ENCODE measurements at regions not wholly inside any gene's neighbourhood (a gene's known extent, or its start where the extent isn't known, plus 50 kb on each side); places are given as distances from the start of the nearest gene placed in this dataset.

DNA sequence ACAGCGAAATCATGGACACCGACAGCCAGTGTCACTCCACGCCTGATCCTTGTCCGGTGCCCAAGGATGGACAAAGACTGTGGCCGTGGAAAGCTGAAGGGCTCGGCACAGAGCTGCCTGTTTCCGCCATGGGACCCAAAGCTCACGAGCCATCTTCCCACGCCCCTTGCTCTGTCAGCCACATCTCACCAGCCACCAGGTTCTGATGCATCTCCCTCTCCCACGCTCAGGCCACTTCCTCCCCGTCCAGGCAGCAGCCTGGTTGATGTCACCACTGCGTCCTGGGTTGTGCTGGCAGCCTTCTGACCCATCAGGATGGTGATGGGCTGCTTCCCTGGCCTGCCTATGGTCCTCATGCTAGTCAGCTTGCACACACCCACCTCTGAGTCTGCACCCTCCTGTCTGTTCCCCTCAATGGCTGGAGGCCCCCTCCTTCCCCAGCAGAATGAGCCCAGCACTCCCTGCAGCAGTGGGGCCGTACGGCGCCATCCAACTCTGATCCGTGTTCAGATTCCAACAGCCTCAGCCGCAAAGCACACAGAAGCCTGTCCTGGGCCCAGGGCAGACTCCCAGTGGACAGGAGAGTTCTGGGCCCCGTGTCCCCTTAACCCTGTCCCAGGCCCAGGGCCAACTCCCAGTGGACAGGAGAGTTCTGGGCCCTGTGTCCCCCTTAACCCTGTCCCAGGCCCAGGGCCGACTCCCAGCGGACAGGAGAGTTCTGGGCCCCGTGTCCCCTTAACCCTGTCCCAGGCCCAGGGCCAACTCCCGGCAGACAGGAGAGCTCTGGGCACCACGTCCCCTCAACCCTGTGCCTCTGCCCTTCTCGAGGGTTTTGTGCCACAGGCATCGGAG, 259.5 kb downstream of the BRD1 start:
- no peak for DNase-seq (ENCODE audit: low spot score)

DNA sequence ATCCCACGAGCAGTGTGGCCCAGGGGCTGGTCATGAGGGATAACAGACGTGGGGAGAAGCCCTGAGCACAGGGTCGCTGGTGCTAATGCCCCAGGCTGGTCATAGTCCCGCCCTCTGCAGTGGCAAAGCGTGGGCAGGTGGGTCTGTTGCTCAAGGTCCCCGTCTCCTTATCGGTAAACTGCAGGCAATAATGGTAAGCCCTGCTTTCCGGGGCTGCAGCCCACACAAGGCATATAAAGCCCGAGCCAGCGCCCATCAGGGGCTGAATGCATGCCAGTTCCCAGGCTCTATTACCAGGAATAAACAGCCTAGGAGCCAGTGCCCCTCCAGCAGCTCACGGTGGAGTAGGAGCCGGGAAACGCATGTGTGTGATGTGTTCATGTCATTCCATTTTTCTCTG, 261.0 kb downstream of the BRD1 start:
- no peak for DNase-seq (ENCODE audit: low spot score)

DNA sequence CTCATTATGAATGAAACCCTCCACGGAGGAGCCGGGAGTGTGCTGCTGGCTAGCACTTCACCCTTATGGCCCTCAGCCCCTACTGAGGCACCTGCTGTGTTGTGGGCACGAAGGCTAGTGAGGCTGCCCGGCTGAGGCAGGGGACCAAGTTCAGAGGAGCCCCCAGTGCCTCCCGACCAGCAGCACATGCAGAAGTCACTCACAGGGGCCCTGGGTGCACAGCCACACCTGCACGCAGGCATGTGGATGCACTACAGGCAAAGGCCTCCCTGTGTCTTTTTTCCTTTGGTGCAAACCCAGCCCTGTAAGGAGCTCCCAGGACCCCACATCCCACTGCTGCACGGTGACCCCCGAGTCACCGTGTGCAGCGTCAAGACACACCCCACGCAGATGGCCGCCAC, 261.5 kb downstream of the BRD1 start:
- DNase-seq (ENCODE audit: low spot score) = no peak

DNA sequence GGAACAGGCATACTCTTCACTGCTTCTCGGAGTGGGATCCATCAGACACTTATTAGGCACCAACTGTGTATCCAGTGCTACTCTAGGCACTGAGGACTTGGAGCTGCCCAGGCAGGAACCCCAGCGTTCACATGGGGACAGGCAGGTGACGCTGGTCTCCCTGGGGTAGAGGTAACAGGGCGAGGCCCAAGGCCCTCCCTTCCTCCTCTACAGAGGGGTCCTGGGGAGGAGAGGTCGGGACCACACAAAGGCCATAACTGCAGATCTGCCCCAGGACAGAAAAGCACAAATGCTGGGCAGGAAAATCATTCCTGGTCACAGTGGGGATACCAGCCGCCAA, 262.2 kb downstream of the BRD1 start:
- no peak for DNase-seq (ENCODE audit: low spot score)

DNA sequence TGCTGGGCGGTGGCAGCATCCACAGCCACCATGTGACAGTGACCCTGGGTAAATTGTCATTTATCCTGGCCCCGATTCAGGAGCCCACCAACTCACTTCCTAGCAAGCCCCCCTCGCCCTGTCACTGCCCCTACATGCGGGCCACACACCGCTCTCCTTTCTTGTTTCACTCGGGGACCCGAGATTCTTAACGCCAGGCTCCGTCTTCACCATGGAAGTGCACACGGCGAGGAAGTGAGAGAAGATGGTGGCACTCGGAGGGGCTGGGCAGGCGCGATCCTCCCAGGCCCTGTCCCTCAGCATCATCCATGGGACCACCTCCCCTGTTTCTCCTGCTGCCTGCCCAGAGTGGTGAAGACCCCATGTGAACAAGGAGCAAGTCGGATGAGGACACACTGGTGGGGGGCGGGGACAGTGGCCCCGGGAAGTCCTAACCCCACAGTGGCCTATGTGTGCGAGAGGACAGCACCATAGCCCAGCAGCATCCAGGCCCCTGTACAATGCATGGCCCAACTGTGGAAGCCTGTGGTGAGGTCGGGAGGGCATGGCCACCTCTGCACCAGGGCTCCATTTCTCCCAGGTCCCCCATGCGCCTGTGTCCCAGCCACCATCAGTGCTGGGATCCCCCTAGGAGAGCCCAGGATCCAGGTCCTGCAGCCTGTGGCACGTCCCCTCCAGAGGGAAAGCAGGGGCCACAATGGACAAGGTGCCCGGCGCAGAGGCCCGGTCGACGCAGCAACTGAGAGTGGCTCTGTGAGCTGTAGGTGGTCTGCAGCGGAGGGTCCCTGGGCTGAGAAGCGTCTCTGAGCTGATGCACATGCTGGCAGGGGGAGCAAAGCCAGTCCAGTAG, 262.8 kb downstream of the BRD1 start:
- no peak for DNase-seq (ENCODE audit: low spot score)

DNA sequence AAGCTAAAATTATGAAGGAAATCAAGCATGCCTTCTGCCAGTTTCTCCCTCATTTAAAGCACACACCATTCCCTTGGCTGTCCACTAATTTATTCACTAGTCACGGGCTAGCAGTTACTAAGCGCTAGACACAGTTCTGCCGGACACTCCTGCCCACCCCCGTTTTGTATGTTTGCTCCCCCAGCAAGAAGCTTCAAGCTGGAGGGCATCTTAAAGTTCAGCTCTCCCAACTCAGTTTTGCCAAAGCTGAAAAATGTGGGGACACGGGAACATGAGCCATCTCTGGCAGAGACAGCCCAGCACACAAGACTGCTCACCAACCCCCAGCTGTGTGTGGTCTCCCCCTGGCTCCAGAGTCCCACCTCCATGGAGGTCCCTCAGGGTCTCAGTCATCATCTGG, 263.6 kb downstream of the BRD1 start:
- DNase-seq (ENCODE audit: low spot score) = no peak

DNA sequence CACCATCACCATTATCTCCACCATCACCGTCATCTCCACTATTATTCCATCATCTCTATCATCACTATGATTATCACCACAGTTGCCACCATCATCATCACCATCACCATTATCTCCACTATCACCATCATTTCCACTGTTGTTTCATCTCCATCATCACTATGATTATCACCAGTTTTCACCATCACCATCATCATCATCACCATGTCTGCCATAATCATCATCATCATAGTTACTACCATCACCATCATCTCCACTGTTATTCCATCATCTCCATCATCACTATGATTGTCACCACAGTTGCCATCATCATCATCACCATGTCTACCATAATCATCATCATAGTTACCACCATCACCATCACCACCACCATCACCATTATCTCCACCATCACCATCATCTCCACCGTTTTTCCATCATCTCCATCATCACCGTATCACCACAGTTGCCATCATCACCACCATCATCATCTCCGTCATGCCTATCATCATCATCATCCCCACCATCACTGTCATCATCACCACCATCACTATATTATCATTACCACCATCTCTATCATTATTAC, 264.9 kb downstream of the BRD1 start:
- DNase-seq (ENCODE audit: low spot score) = no peak

DNA sequence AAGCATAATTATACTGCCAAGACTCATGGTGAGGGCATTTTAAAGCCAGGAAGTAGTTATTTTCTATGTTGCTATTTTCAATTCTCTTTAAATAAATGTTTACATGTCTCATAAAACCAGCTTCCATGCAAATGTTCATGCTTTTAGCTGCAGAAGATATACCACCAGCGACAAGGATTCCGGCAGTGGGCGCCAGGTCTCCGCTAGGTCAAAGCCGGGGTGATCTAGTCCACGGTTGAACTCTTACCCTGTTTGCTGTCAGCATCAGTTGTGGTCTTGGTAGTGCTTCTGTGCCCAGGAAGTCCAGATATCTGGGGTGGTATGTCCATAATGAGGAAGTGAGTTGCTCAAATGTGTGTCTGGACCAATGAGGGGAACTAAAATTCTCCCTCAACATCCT, 265.7 kb downstream of the BRD1 start:
- no peak for DNase-seq (ENCODE audit: low spot score)

DNA sequence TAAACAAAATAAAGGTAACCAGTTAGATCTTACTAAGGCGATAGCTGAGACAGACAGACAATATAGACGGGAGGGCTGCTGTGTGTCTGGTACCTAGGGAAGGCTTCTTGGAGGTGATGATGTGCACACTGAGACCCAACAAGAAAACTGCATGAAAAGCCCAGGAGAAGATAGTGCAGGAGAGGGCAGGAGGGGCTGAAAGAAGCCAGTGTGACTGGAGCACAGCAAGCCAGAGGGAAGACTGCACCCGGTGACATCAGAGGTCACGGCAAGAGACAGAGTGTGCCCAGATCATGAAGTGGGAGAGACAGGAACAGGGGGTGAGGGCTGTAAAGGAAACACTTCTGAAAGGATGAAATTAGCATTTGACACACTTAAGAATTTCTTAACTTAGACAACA, 266.3 kb downstream of the BRD1 start:
- DNase-seq (ENCODE audit: low spot score) = no peak

DNA sequence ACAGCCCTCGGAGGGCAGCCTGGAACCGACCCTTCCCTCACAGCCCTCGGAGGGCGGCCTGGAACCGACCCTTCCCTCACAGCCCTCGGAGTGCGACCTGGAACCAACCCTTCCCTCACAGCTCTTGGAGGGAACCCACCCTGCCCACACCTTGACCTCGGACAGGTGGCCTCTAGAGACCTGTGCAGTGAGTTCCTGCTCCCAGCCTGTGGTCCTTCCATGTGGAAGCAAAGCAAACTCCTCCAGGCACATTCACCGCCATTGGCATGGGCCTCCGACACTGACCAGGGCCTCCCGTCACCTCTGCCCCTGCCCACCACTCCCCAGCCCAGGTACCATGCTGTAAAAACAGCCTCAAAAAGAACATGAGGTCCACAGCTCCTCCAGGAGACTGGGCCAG, 272.1 kb downstream of the BRD1 start:
- no peak for DNase-seq (ENCODE audit: low spot score)

DNA sequence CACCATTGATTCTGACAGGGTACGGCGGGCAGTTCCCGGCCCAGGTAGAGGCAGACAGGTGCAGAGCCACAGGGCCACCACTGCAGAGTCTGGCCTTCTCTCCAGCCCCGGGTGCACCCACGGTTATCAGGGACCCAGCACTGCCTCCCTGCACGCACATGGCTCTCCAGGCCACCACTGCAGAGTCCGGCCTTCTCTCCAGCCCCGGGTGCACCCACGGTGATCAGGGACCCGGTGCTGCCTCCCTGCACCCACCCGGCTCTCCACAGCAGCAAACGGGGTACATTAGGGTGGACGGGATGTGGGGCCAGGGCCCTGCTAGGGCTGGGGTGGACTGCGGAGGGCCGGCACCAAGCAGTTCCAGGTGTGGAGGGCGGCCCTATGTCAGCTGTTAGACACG, 272.9 kb downstream of the BRD1 start:
- no peak for DNase-seq (ENCODE audit: low spot score)

DNA sequence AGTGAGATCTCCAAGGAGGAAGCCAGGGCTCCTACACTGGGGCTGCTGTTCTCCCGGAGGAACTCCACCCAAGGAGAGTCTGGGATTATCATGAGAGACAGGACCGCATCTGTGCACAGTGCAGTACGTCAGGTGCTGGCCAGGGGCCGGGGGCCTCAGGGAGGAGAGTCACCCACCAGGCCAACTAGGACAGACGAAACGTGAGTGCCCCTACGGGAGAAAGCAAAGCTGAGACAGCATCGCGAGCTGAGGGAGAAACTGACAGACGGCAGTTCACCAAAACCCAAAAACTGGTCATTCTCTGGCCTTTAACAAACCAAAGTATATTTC, 273.4 kb downstream of the BRD1 start:
- DNase-seq (ENCODE audit: low spot score) = no peak

DNA sequence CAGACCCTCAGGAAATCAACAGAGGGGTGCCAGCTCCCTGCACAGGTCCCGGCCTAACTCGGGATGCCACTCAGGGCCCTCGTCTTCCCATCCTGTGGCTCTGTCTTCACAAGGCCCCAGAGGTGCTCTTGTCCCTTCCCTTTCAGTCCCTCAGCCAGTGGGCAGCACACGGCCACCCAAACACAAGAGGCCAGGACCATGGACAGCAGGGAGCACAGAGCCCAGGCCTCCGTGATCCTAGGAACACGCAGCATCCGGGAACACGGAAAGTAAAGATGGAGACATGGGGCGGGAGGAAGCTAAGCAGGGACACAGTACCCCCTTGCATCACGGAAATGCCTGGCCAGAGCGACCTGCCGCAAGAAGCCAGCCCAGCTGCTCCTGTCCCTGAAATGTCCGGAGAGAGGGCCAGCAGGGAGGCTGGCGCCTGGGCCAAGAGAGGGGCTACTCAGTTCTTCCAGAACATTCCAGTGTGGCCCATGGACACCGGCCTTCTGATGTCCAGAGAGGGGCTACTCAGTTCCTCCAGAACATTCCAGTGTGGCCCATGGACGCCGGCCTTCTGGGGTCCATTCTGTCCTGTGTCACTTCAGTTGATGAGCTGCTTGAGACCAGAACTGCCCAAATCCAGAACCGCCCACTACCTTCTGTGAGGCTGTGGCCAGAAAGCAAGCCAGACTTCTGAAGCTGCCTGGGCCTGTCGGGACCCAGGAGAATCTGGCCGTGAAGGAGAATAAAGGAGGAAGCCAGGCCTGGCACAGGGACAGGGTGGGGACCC, 274.0 kb downstream of the BRD1 start:
- DNase-seq (ENCODE audit: low spot score) = no peak

DNA sequence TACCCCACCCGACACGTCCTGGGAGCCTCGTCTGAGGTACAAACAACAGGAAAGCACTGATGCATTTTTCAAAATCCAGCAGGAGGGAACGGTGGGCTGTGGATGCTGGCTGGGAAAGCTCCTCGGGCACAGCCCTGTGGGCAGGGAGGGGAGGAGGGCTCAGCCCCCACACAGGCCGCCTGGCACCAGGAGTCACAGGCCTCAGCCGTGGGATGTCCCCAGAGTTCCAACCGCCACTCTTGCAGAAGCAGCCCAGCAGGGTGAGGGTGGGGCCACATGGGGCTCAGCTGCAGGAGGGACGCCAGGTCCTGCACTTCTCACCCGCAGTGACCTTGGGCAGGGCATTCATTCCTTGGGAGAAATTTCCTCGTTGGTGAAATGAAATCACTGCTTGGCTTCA, 274.6 kb downstream of the BRD1 start:
- DNase-seq (ENCODE audit: low spot score) = no peak

DNA sequence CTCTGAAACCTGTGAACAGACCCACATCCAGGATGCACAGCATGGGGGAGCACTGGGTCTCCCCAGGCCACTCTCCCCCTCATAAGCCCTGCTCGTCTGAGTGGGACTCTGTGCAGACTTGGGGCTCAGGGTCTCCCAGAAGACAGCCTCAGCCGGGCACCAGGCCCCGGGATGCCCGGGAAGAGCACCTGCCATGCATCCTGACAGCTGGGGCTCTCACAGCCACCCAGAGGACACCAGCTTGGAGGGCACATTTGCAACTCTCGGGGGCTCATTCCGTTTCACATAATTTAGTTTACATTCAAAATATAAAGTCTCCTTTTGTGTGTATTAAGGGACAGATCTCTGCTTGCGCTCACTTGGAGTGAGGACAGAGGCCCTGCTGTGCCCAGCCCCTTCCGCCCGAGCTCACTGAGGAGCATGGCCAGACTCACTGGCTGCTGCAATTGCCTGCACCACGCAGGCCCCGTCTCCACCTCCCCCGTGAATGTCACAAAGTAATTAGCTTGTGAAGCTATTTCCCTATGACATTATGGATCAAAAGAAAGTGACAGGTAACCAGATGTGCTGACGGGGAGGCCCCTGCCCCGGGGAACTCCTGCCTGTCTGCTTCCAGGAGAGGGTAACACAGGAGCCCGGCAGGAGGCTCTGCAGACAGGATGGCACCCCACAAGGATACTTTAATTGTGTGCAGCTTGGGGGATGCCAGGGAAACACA, 275.6 kb downstream of the BRD1 start:
- DNase-seq (ENCODE audit: low spot score) = no peak

DNA sequence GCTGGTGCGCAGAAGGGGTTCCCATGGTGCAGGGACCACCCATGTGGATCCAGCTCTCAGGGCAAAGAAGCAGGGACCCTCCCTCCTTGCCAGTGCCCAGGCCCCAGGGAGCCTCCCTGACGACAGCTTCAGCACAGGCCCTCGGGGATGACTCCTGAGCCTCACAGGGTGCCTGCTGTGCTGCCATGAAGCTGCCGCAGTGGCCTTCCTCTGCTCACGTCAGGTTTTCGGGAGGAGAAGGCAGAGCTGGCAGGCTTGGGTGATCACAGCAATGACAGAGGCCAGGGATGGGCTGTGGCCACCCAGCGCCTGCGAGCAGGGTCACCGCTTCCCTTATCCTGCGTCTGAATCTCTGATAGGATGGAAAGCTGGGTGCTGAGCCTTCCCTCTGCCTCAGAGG, 276.2 kb downstream of the BRD1 start:
- DNase-seq (ENCODE audit: low spot score) = no peak

DNA sequence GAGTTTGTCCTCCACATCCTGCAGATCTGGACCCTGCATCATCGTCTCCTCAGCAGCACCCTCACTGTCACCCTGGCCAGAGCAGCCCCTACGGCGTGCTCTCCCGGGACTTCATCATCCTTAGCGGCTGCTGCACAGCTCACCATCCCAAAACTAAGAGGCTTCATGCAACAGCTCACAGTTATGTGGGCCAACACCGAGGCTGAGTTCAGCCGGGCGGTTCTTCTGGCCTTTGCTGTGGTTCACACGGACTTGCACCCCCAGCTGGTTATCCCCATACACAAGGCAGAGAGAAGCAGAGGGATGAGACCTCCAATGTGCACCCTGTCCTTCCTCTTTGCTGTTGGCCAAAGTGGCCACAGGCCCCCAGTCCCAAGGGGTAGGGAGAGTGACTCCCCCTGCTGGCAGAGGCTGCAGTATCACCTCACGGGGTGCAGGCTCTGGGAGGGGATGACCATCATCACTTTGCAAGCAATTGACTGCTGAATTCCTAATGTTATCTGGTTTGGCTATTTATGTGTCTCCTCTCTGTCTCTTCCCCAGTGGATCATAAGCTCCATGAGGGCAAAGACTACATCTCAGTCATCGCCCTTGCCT, 276.8 kb downstream of the BRD1 start:
- DNase-seq (ENCODE audit: low spot score) = no peak

DNA sequence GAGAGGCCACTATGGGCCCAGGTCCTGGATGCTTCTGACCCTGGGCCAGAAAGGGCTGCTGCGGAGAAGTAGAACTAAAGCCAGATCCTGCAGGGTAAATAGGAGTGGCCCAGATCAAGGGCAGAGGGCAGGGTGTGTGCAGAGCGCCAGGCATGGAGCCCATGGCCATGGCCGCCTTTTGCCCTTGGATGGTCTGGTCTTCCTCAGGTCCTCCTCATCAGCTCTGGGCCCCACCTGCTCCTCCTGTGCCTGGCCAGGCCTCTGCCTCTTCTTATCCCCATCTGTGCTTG, 277.6 kb downstream of the BRD1 start:
- DNase-seq (ENCODE audit: low spot score) = no peak

DNA sequence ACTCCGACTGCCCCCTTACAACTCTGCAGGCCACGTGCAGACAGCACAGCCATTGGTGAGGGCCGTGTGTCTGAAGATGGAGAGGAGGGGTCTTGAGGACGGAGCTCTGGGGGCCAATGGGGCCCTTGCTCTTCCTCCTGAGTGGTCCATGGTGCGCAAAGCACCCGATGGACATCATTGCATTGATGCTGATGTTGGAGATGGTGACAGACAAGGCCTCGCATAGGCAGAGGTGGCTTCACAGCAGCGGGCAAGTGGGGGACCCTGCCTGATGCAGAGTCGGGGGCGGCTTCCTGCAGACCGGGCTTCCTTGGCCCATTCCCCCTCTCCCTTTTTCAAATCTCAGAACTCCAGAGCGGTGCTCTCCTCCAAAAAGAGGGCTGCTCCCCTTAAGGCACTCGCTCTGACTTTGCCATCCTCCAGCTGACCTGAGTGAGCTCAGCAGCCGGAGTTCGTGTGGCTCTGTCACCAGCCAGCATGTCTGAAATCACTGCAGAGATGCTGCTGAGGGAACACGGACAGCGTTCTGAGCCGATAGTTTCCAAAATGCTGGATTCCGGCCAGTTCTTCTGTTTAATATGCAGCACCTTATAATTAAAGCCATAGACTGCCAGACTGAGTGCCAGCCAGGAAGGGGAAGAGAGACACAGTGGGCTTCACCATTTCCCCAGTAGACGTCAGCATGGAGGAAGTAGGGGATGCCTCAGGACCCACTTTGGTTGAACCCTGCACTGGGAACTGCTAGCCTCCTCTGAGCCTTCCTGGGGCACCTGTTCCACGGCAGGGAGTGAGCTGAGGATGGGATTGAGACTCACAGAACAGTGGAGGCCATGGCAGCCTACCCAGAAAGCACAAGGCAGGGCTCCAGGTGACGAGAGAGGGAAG, 278.2 kb downstream of the BRD1 start:
- DNase-seq (ENCODE audit: low spot score) = no peak

DNA sequence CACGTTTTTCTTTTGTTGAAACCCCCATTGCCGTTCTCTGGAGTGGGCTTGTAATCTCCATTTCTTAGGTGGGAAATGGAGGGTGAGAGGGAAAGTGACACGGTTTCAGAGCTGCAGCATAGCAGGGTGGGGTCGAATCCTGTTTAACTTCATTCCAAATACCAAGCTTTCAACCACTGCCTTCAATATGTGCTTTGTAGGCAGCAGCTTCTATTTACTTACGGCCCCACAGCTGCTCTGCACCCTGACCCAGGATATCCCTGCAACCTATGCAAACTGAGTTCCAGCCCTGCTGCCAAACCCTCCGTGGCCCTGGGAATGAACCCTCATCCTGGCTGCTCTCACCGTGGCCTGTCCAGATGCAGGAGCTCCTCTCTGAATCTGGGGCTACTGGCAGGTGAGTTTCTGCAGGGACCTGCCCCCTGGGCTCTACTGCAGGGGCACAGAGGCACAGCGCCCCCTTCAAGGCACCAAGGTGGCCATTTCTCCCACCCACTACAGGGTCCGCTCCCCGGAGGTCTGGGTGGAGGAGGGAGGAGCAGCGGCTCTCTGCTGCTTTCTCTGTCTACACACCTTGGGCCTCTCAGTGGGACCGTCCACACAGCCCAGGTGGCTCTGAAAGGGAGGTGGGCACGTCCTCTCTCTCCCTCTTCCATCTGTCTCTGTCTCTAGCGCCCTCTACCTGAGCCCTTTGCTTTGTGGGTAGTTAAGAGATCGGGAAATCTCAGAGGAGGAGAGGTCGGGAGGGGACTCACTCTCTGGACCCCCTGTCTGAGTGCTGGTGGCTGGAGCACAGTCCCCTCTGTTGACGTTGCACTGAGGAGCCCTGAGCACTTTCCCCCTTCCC, 279.1 kb downstream of the BRD1 start:
- DNase-seq (ENCODE audit: low spot score) = no peak
